ENCODE measurements at regions not wholly inside any gene's neighbourhood (a gene's known extent, or its start where the extent isn't known, plus 50 kb on each side); places are given as distances from the start of the nearest gene placed in this dataset.

DNA sequence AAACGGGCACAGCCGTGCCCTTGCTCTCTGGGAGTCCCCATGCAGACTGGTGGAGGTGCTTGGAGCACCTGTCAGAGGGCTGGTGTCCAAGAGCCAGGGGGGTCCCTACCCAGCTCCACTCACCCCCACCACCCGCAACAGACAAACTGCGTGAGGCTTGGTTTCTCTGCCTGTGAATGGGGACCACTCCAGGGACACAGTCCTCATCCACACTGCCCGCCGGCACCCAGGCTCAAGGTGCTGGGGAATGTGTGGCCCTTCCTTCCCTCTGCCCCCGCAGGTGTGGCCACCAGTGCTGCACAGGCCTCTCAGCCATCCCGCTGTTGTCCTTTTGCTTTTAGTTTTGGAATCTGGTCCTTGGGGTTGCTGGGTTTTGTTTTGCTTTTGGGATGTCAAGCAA is 136.5 kb upstream of the ZNF236 start:
- Histone ChIP-seq H3K36me3 (ENCODE audit: control insufficient read depth in 2 of 2, insufficient read depth in 1 of 2, low read length in 2 of 2) (no peaks in the 10 kb centered on the region), H3K27ac (ENCODE audit: extremely low read depth, low read depth, low read length) (no peak overlapping the region), H3K9me3 (ENCODE audit: control insufficient read depth, insufficient read depth, low read depth, low read length) (no peaks in the 10 kb centered on the region), H3K4me1 (ENCODE audit: control insufficient read depth, insufficient read depth, low read length) (peaks cover 3% of the 10 kb centered on the region; the same call in 1 of the 2 replicates), H3K4me3 (ENCODE audit: low read depth, low read length) (no peak overlapping the region)
- TF ChIP-seq AEBP2 (tag by site-specific recombination; IDR thresholded peaks at IDR 0.05; ENCODE audit: borderline replicate concordance): no peak
- no peak for TF ChIP-seq ZSCAN5A (tag by site-specific recombination; IDR thresholded peaks at IDR 0.05)
- TF ChIP-seq ZNF155 (tag by site-specific recombination; IDR thresholded peaks at IDR 0.05): no peak
- no peak for TF ChIP-seq ZNF423 (tag by site-specific recombination; IDR thresholded peaks at IDR 0.05)
- ChIA-PET POLR2A (no interaction called here), CTCF (interaction anchor here (0.7 to 8.4 kb wide), 5 partner anchors 27 to 990 kb away, joined by 3 to 99 read pairs (median 5); no protein-coding TSS in a partner anchor)

GRCh38 chr18:76685402-76685801 is 137.0 kb upstream of the ZNF236 start:
- no peak overlapping the region for H3K27ac ChIP-seq (ENCODE audit: extremely low read depth, low read depth, low read length)
- no peaks in the 10 kb centered on the region for H3K36me3 ChIP-seq (ENCODE audit: control insufficient read depth in 2 of 2, insufficient read depth in 1 of 2, low read length in 2 of 2)
- no peaks in the 10 kb centered on the region for H3K9me3 ChIP-seq (ENCODE audit: control insufficient read depth, insufficient read depth, low read depth, low read length)
- CTCF ChIA-PET: interaction anchor here (0.7 to 8.4 kb wide), 3 partner anchors 287 to 989 kb away, joined by 3 to 99 read pairs (median 3); no protein-coding TSS in a partner anchor
- no peak for TF ChIP-seq ZSCAN23 (tag by site-specific recombination; IDR thresholded peaks at IDR 0.05)
- no peak for TF ChIP-seq ZNF510 (tag by site-specific recombination; IDR thresholded peaks at IDR 0.05; ENCODE audit: insufficient replicate concordance)
- no peak for TF ChIP-seq SALL2 (tag by site-specific recombination; IDR thresholded peaks at IDR 0.05; ENCODE audit: borderline replicate concordance)
- POLR2A ChIA-PET: no interaction called here
- H3K4me1 ChIP-seq (ENCODE audit: control insufficient read depth, insufficient read depth, low read length): peaks cover 3% of the 10 kb centered on the region; the same call in 1 of the 2 replicates
- H3K4me3 ChIP-seq (ENCODE audit: low read depth, low read length): no peak overlapping the region

DNA sequence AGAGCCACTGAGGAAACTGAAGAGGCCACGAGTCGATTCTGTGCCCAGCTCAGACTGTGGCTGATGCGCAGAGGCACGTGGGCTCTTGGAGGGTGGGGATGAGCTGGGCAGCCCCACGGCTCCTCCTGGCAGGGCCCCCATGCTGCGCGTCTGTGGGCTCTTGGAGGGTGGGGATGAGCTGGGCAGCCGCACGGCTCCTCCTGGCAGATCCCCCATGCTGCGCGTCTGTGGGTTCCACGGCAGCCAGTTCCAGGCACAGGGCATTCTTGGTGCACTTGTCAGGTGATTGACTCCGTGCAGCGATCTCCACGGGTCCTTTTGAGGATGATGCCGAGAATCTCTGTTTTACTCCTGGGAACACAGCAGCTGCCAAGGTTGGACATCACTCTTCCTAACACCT is 138.1 kb upstream of the ZNF236 start:
- Histone ChIP-seq H3K27ac (ENCODE audit: extremely low read depth, low read depth, low read length) (no peak overlapping the region), H3K4me1 (ENCODE audit: control insufficient read depth, insufficient read depth, low read length) (peaks cover 3% of the 10 kb centered on the region; the same call in 1 of the 2 replicates), H3K36me3 (ENCODE audit: control insufficient read depth in 2 of 2, insufficient read depth in 1 of 2, low read length in 2 of 2) (no peaks in the 10 kb centered on the region), H3K4me3 (ENCODE audit: low read depth, low read length) (no peak overlapping the region), H3K9me3 (ENCODE audit: control insufficient read depth, insufficient read depth, low read depth, low read length) (no peaks in the 10 kb centered on the region)
- TF ChIP-seq ZNF239 (tag by site-specific recombination; IDR thresholded peaks at IDR 0.05) (no peak), ZNF473 (tag by site-specific recombination; IDR thresholded peaks at IDR 0.05) (no peak), SP7 (tag by site-specific recombination; IDR thresholded peaks at IDR 0.05) (no peak), GLI4 (tag by site-specific recombination; IDR thresholded peaks at IDR 0.05) (no peak), KLF1 (tag by site-specific recombination; IDR thresholded peaks at IDR 0.05) (no peak), ZNF513 (tag by site-specific recombination; IDR thresholded peaks at IDR 0.05) (no peak), ZNF670 (tag by site-specific recombination; IDR thresholded peaks at IDR 0.05; ENCODE audit: low read depth) (no peak), ZNF398 (tag by site-specific recombination; IDR thresholded peaks at IDR 0.05) (no peak), ZNF501 (tag by site-specific recombination; IDR thresholded peaks at IDR 0.05) (no peak), ZSCAN5A (tag by site-specific recombination; IDR thresholded peaks at IDR 0.05) (no peak), HOXA7 (CRISPR knock-in tag; IDR thresholded peaks at IDR 0.05; ENCODE audit: borderline replicate concordance) (no peak), ZNF169 (tag by site-specific recombination; IDR thresholded peaks at IDR 0.05) (no peak), ZNF561 (tag by site-specific recombination; IDR thresholded peaks at IDR 0.05; ENCODE audit: borderline replicate concordance) (no peak), ZSCAN18 (tag by site-specific recombination; IDR thresholded peaks at IDR 0.05) (no peak)
- POLR2A ChIA-PET: no interaction called here
- CTCF ChIA-PET: interaction anchor here (1.1 to 8.4 kb wide), 3 partner anchors 25 to 285 kb away, joined by 3 to 99 read pairs (median 6); no protein-coding TSS in a partner anchor

Measured in HEK293 (cell line).